PC-9 (cell line): ENCODE measurements at regions not wholly inside any gene's neighbourhood (a gene's known extent, or its start where the extent isn't known, plus 50 kb on each side); places are given as distances from the start of the nearest gene placed in this dataset.

ENCODE experiments used
- BruUV-seq: library from RNA; stranded (reverse); fragments of 400-500 nt; replicated peaks from 2 replicates; lab custom pipeline; 2021; lab: Mats Ljungman, UMichigan
- CTCF ChIA-PET: fragments of 300-600 bp; sonication (Branson Sonifier 250); formaldehyde crosslinking; loops from one replicate; lab custom pipeline; 2022; ENCODE audit warnings: antibody characterized with exemption; lab: Charles Lee
- POLR2A ChIA-PET: fragments of 300-600 bp; sonication (Branson Sonifier 250); formaldehyde crosslinking; loops from one replicate; lab custom pipeline; 2022; ENCODE audit warnings: antibody characterized with exemption; ENCODE audit not compliant: unreplicated experiment; lab: Charles Lee
- DNase-seq, 2 experiments: peaks; one replicate each; pipeline versions ENCODE4 v3.0.0 to v3.0.0-alpha.2; 2015 to 2022; ENCODE audit warnings: mixed read lengths in 1 of 2
- H2AFZ ChIP-seq: fragments of 200-600 bp; sonication (generic); 2 replicates; pipeline ENCODE4 v1.8.1; 2017; ENCODE audit warnings: antibody characterized with exemption
- H3F3A ChIP-seq: fragments of 200-600 bp; sonication (generic); 2 replicates; pipeline ENCODE4 v1.8.1; 2017; ENCODE audit warnings: antibody characterized with exemption, mild to moderate bottlenecking, low read depth; ENCODE audit not compliant: insufficient read depth
- H3K27ac ChIP-seq: fragments of 200-600 bp; sonication (generic); 2 replicates; pipeline ENCODE4 v1.6.1; 2016; ENCODE audit warnings: mixed run types
- H3K27me3 ChIP-seq: fragments of 200-600 bp; sonication (generic); 2 replicates; pipeline ENCODE4 v1.6.1; 2016; ENCODE audit warnings: low read depth, mixed run types; ENCODE audit not compliant: insufficient read depth
- H3K36me3 ChIP-seq: fragments of 200-600 bp; sonication (generic); 2 replicates; pipeline ENCODE4 v1.6.1; 2016; ENCODE audit warnings: low read depth, mixed run types
- H3K4me1 ChIP-seq: fragments of 200-600 bp; sonication (generic); replicated peaks from 2 replicates; pipeline ENCODE4 v1.6.1; 2016; ENCODE audit warnings: mixed run types; ENCODE audit not compliant: insufficient read depth
- H3K4me2 ChIP-seq: fragments of 200-600 bp; sonication (generic); 2 replicates; pipeline ENCODE4 v1.6.1; 2017; ENCODE audit warnings: mixed run types
- H3K4me3 ChIP-seq: fragments of 200-600 bp; sonication (generic); 2 replicates; pipeline ENCODE4 v1.6.1; 2016; ENCODE audit warnings: mixed run types
- H3K79me2 ChIP-seq: fragments of 200-600 bp; sonication (generic); 2 replicates; pipeline ENCODE4 v1.6.1; 2017; ENCODE audit warnings: low read depth, mixed run types
- H3K9me2 ChIP-seq: fragments of 200-600 bp; sonication (generic); 2 replicates; pipeline ENCODE4 v1.8.1; 2017; ENCODE audit warnings: mild to moderate bottlenecking; ENCODE audit not compliant: insufficient read depth
- H3K9me3 ChIP-seq: fragments of 200-600 bp; sonication (generic); 2 replicates; pipeline ENCODE4 v1.8.1; 2016; ENCODE audit warnings: low read depth; ENCODE audit not compliant: insufficient read depth
- H4K20me1 ChIP-seq: fragments of 200-600 bp; sonication (generic); 2 replicates; pipeline ENCODE4 v1.8.1; 2017; ENCODE audit not compliant: insufficient read depth
- EZH2 ChIP-seq: fragments of 200-600 bp; sonication (generic); IDR thresholded peaks from 2 replicates; pipeline ENCODE4 v1.8.0; 2017; ENCODE audit warnings: antibody characterized with exemption, low read depth
- intact Hi-C: fragments of 100-400 bp; cut with micrococcal nuclease; formaldehyde crosslinking; loops from one replicate; pipeline ENCODE4 v1.10.0; 2022; ENCODE audit not compliant: unreplicated experiment
- TF ChIP-seq, protein P1 (sequence below): fragments of 200-600 bp; sonication (generic); conservative IDR thresholded peaks from 2 replicates; pipeline ENCODE4 v1.6.1; 2017; ENCODE audit warnings: mixed run types, antibody characterized with exemption, mild to moderate bottlenecking, moderate library complexity

DNA sequence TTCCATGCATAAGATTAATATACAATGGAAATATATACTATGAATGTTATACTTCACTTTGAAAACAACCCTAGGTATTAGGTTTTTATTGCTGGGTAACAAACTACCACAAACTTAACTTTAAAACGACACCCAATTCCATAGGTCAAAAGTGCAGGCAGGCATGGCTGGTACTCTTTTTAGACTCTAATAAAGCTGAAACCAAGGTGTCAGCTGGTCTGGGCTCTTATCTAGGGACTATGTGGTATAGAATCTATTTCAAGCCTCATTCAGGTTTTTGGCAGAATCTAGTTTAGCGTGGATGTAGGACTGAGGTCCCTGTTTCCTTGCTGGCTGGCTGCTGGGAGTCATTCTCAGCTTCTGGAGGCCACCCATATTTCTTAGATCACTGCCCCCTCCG is 65.0 kb upstream of the TMEM168 start:
- H3K27ac ChIP-seq = no peak overlapping the region
- H3K4me2 ChIP-seq = no peak overlapping the region
- no TSS peak for BruUV-seq
- no peaks in the 10 kb centered on the region for H3K36me3 ChIP-seq
- H3F3A ChIP-seq = no peaks in the 10 kb centered on the region
- DNase-seq = no peak
- ChIA-PET POLR2A (no interaction called here), CTCF (no interaction called here)
- H2AFZ ChIP-seq = no peak overlapping the region
- no peaks in the 10 kb centered on the region for H3K9me3 ChIP-seq
- intact Hi-C loops = no loop called here
- H3K9me2 ChIP-seq = no peaks in the 10 kb centered on the region; the same call in 1 of the 2 replicates
- no peaks in the 10 kb centered on the region for H3K4me1 ChIP-seq
- H3K4me3 ChIP-seq = no peak overlapping the region
- H3K27me3 ChIP-seq = no peaks in the 10 kb centered on the region
- no peaks in the 10 kb centered on the region; the same call in 1 of the 2 replicates for H4K20me1 ChIP-seq
- TF ChIP-seq, protein P1, sequence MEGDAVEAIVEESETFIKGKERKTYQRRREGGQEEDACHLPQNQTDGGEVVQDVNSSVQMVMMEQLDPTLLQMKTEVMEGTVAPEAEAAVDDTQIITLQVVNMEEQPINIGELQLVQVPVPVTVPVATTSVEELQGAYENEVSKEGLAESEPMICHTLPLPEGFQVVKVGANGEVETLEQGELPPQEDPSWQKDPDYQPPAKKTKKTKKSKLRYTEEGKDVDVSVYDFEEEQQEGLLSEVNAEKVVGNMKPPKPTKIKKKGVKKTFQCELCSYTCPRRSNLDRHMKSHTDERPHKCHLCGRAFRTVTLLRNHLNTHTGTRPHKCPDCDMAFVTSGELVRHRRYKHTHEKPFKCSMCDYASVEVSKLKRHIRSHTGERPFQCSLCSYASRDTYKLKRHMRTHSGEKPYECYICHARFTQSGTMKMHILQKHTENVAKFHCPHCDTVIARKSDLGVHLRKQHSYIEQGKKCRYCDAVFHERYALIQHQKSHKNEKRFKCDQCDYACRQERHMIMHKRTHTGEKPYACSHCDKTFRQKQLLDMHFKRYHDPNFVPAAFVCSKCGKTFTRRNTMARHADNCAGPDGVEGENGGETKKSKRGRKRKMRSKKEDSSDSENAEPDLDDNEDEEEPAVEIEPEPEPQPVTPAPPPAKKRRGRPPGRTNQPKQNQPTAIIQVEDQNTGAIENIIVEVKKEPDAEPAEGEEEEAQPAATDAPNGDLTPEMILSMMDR = no peak
- TF ChIP-seq EZH2 = no peak
- H3K79me2 ChIP-seq = no peaks in the 10 kb centered on the region

DNA sequence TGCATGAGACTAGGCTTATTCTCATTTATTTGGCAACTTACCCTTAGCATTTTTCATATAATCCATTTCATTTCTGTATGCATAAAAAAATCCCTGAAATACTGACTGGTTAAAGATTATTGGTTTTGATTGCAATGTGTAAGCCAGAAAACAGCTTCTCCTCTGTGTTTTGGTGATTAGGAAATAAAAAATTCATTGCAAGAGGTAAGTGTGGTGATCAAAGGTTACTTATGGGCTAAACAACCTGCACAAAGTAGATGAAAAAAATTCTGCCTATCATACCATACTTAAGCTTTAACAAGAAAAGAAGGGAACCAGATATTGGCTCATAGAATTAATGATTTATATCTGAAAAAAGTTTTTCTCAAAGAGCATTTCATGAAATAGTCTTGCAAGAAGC is 64.0 kb upstream of the TMEM168 start:
- H2AFZ ChIP-seq = no peak overlapping the region
- H3K9me3 ChIP-seq = no peaks in the 10 kb centered on the region
- no peaks in the 10 kb centered on the region; the same call in 1 of the 2 replicates for H3K9me2 ChIP-seq
- CTCF ChIA-PET = no interaction called here
- H4K20me1 ChIP-seq = no peaks in the 10 kb centered on the region; the same call in 1 of the 2 replicates
- intact Hi-C loops = no loop called here
- H3K4me1 ChIP-seq = no peaks in the 10 kb centered on the region
- H3K27ac ChIP-seq = no peak overlapping the region
- no peak for TF ChIP-seq EZH2
- TF ChIP-seq, protein P1 = no peak
- H3K4me3 ChIP-seq = no peak overlapping the region
- no peaks in the 10 kb centered on the region for H3K36me3 ChIP-seq
- H3K4me2 ChIP-seq = no peak overlapping the region
- no peaks in the 10 kb centered on the region for H3K27me3 ChIP-seq
- no peaks in the 10 kb centered on the region for H3F3A ChIP-seq
- BruUV-seq = no TSS peak
- H3K79me2 ChIP-seq = no peaks in the 10 kb centered on the region
- DNase-seq = no peak
- POLR2A ChIA-PET = no interaction called here

GRCh38 chr7:112853422-112853821 is 63.2 kb upstream of the TMEM168 start:
- Histone ChIP-seq H3K4me3 (no peak overlapping the region), H4K20me1 (no peaks in the 10 kb centered on the region; the same call in 1 of the 2 replicates), H3K4me1 (no peaks in the 10 kb centered on the region), H3K27me3 (no peaks in the 10 kb centered on the region), H3K36me3 (no peaks in the 10 kb centered on the region), H3K79me2 (no peaks in the 10 kb centered on the region), H3K9me2 (no peaks in the 10 kb centered on the region; the same call in 1 of the 2 replicates), H3K27ac (no peak overlapping the region), H3K4me2 (no peak overlapping the region), H2AFZ (no peak overlapping the region), H3K9me3 (no peaks in the 10 kb centered on the region), H3F3A (no peaks in the 10 kb centered on the region)
- BruUV-seq = no TSS peak
- ChIA-PET CTCF (no interaction called here), POLR2A (no interaction called here)
- intact Hi-C loops = no loop called here
- no peak for DNase-seq
- TF ChIP-seq, protein P1 = no peak
